ENCODE measurements at regions not wholly inside any gene's neighbourhood (a gene's known extent, or its start where the extent isn't known, plus 50 kb on each side); places are given as distances from the start of the nearest gene placed in this dataset.

DNA sequence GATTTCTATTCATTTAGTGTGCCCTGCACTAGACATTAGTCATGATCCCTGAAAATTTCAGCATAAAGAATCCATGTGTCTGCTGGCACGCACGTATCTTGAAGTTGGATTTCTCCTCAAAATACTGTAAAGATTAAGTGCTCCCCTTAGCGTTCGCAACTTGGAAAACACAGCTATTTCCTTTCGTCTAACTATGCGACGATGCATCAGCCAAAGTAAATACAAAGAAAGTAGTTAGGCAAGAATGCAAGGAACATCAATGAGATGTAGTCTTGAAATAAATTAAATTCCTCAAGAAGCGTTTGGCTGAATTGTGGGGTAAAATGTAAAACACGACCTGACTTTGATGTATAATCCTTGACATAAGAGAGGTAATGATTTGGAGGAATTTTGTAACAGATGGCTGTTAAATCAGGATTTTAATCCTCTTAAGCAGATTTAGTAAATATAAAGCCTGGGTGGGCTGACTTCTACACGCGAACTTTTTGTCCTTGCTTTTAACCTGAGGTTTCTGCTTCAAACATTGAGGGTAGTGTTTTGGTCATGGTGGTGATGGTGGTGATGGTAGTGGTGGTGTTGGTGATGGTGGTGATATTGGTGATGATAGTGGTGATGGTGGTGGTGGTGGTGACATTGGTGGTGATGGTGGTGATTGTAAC, 88.2 kb downstream of the FOXF2 start:
- no peak for TF ChIP-seq SUZ12 (IDR thresholded peaks at IDR 0.05)
- TF ChIP-seq NFRKB (IDR thresholded peaks at IDR 0.05): no peak
- TF ChIP-seq LEF1 (IDR thresholded peaks at IDR 0.05; ENCODE audit: borderline replicate concordance): no peak
- TF ChIP-seq SP1 (IDR thresholded peaks at IDR 0.05): no peak
- TF ChIP-seq, protein P1, sequence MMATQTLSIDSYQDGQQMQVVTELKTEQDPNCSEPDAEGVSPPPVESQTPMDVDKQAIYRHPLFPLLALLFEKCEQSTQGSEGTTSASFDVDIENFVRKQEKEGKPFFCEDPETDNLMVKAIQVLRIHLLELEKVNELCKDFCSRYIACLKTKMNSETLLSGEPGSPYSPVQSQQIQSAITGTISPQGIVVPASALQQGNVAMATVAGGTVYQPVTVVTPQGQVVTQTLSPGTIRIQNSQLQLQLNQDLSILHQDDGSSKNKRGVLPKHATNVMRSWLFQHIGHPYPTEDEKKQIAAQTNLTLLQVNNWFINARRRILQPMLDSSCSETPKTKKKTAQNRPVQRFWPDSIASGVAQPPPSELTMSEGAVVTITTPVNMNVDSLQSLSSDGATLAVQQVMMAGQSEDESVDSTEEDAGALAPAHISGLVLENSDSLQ (IDR thresholded peaks at IDR 0.05): no peak
- no peak for TF ChIP-seq FOXM1 (IDR thresholded peaks at IDR 0.05; ENCODE audit: borderline replicate concordance)
- TF ChIP-seq ELF4 (IDR thresholded peaks at IDR 0.05): no peak
- TF ChIP-seq ARNT (IDR thresholded peaks at IDR 0.05): no peak
